ENCODE measurements at regions not wholly inside any gene's neighbourhood (a gene's known extent, or its start where the extent isn't known, plus 50 kb on each side); places are given as distances from the start of the nearest gene placed in this dataset.

GRCh38 chr10:4147245-4147644 is 362.2 kb upstream of the KLF6 start:
- TF ChIP-seq EZH2phosphoT487 (IDR thresholded peaks at IDR 0.05; ENCODE audit: borderline replicate concordance, low read length) (no peak), CTCF (IDR thresholded peaks at IDR 0.05; ENCODE audit: low read depth, low read length, poor library complexity, severe bottlenecking) (no peak)
